NT2/D1 (cell line): ENCODE measurements at regions not wholly inside any gene's neighbourhood (a gene's known extent, or its start where the extent isn't known, plus 50 kb on each side); places are given as distances from the start of the nearest gene placed in this dataset.

Source experiments
- SUZ12 ChIP-seq: IDR thresholded peaks from 2 replicates; pipeline ENCODE4 v1.6.1; 2011; ENCODE audit not compliant: insufficient read length, insufficient read depth; ENCODE audit errors: extremely low read depth
- YY1 ChIP-seq: IDR thresholded peaks from 2 replicates; pipeline ENCODE4 v1.6.1; 2011; ENCODE audit not compliant: insufficient read length, insufficient read depth
- ZNF274 ChIP-seq: IDR thresholded peaks from 2 replicates; pipeline ENCODE4 v1.6.1; 2011; ENCODE audit warnings: mild to moderate bottlenecking, low read depth, low read length

- no peak for TF ChIP-seq YY1
- TF ChIP-seq ZNF274, result no peak
- no peak for TF ChIP-seq SUZ12
These were observed 606.1 kb downstream of the SLC16A7 start for GRCh38 chr12:60201891-60202290.
